ENCODE measurements at regions not wholly inside any gene's neighbourhood (a gene's known extent, or its start where the extent isn't known, plus 50 kb on each side); places are given as distances from the start of the nearest gene placed in this dataset.

- H3K4me3 ChIP-seq (ENCODE audit: low read depth in 1 of 2, low read length in 1 of 2), result no peak overlapping the region
- no peaks in the 10 kb centered on the region for H3K4me1 ChIP-seq (ENCODE audit: control insufficient read depth in 1 of 2, insufficient read depth in 1 of 2, low read depth in 1 of 2, low read length in 1 of 2)
- H3K27me3 ChIP-seq, result no peaks in the 10 kb centered on the region
- H3K9me3 ChIP-seq, result no peaks in the 10 kb centered on the region
- no peak for TF ChIP-seq CTCF (IDR thresholded peaks at IDR 0.05)
- H3K27ac ChIP-seq, result no peak overlapping the region
- no peaks in the 10 kb centered on the region for H3K36me3 ChIP-seq
Observed at GRCh38 chr5:74226716-74227485, 413.6 kb downstream of the ENC1 start.

- H3K9me3 ChIP-seq, result no peaks in the 10 kb centered on the region
- H3K27me3 ChIP-seq, result no peaks in the 10 kb centered on the region
- H3K4me3 ChIP-seq (ENCODE audit: low read depth in 1 of 2, low read length in 1 of 2), result no peak overlapping the region
- no peak for TF ChIP-seq CTCF (IDR thresholded peaks at IDR 0.05)
- no peaks in the 10 kb centered on the region for H3K36me3 ChIP-seq
- H3K4me1 ChIP-seq (ENCODE audit: control insufficient read depth in 1 of 2, insufficient read depth in 1 of 2, low read depth in 1 of 2, low read length in 1 of 2), result no peaks in the 10 kb centered on the region
- H3K27ac ChIP-seq, result no peak overlapping the region
Observed at GRCh38 chr5:74225587-74225986, 414.9 kb downstream of the ENC1 start.

- H3K4me1 ChIP-seq (ENCODE audit: control insufficient read depth in 1 of 2, insufficient read depth in 1 of 2, low read depth in 1 of 2, low read length in 1 of 2), result no peaks in the 10 kb centered on the region
- H3K27ac ChIP-seq, result no peak overlapping the region
- no peaks in the 10 kb centered on the region for H3K27me3 ChIP-seq
- no peaks in the 10 kb centered on the region for H3K9me3 ChIP-seq
- no peak overlapping the region for H3K4me3 ChIP-seq (ENCODE audit: low read depth in 1 of 2, low read length in 1 of 2)
- no peaks in the 10 kb centered on the region for H3K36me3 ChIP-seq
- no peak for TF ChIP-seq CTCF (IDR thresholded peaks at IDR 0.05)
Observed at GRCh38 chr5:74224331-74224730, 416.2 kb downstream of the ENC1 start.

DNA sequence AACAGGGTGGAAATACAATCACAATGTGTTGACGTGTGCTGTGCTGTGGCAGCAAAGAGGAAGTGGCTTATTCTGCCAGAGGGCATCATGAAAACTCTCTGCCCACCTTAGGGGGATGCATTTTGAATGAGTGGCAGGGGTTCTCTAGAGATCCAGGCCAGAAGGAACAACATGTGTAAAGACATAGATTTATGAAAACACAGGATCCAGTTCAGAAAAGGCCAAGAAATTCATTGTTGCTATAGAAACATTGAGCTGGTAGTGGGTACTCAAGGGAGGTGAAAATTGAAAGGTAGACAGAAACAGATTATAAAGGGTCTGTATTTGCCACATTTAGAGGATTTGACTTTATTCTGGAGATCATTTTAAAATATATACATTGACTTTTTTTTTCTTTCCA is 417.7 kb downstream of the ENC1 start:
- Histone ChIP-seq H3K4me3 (ENCODE audit: low read depth in 1 of 2, low read length in 1 of 2) (no peak overlapping the region), H3K27ac (no peak overlapping the region), H3K4me1 (ENCODE audit: control insufficient read depth in 1 of 2, insufficient read depth in 1 of 2, low read depth in 1 of 2, low read length in 1 of 2) (no peaks in the 10 kb centered on the region), H3K36me3 (no peaks in the 10 kb centered on the region), H3K27me3 (no peaks in the 10 kb centered on the region), H3K9me3 (no peaks in the 10 kb centered on the region)
- TF ChIP-seq CTCF (IDR thresholded peaks at IDR 0.05), result no peak

- Histone ChIP-seq H3K27me3 (no peaks in the 10 kb centered on the region), H3K27ac (no peak overlapping the region), H3K36me3 (no peaks in the 10 kb centered on the region), H3K9me3 (no peaks in the 10 kb centered on the region), H3K4me1 (ENCODE audit: control insufficient read depth in 1 of 2, insufficient read depth in 1 of 2, low read depth in 1 of 2, low read length in 1 of 2) (no peaks in the 10 kb centered on the region), H3K4me3 (ENCODE audit: low read depth in 1 of 2, low read length in 1 of 2) (no peak overlapping the region)
- TF ChIP-seq CTCF (IDR thresholded peaks at IDR 0.05), result no peak
Observed at GRCh38 chr5:74221413-74221812, 419.1 kb downstream of the ENC1 start.

Measured in neutrophil (primary cell).